ENCODE measurements at regions not wholly inside any gene's neighbourhood (a gene's known extent, or its start where the extent isn't known, plus 50 kb on each side); places are given as distances from the start of the nearest gene placed in this dataset.

DNA sequence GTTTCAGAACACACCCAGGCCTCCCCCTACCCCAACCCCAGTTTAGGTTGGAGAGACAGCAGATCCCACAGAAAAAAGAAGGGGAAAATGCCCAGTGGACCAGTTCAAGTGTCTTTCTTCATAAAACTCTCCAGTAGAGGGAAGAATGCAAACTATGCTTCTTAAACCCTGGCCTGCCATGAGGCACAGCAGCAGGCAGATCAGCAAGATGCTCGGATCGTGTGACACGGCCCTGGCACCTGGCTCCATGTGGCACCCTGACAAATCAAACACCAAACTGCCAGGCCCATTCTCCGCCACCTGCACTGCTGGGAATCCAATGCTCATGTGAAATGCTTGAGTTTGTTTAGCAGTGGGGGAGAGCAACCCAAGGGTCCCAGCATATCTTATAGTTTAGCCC is 166.8 kb downstream of the SOX9 start:
- no peaks in the 10 kb centered on the region for H3K36me3 ChIP-seq (ENCODE audit: low read length)
- H3K27ac ChIP-seq (ENCODE audit: low read depth, low read length): no peak overlapping the region
- no peaks in the 10 kb centered on the region for H3K79me2 ChIP-seq (ENCODE audit: insufficient read depth, low read length)
- no peaks in the 10 kb centered on the region for H3F3A ChIP-seq (ENCODE audit: insufficient read depth)
- no peak overlapping the region for H3K4me3 ChIP-seq (ENCODE audit: insufficient read depth, low read length, poor library complexity, severe bottlenecking)
- H3K27me3 ChIP-seq (ENCODE audit: low read length): no peaks in the 10 kb centered on the region
- no peaks in the 10 kb centered on the region for H4K20me1 ChIP-seq (ENCODE audit: low read depth, low read length)
- TF ChIP-seq EZH2phosphoT487 (conservative IDR thresholded peaks at IDR 0.05; ENCODE audit: low read length): no peak
- TF ChIP-seq, protein P1, sequence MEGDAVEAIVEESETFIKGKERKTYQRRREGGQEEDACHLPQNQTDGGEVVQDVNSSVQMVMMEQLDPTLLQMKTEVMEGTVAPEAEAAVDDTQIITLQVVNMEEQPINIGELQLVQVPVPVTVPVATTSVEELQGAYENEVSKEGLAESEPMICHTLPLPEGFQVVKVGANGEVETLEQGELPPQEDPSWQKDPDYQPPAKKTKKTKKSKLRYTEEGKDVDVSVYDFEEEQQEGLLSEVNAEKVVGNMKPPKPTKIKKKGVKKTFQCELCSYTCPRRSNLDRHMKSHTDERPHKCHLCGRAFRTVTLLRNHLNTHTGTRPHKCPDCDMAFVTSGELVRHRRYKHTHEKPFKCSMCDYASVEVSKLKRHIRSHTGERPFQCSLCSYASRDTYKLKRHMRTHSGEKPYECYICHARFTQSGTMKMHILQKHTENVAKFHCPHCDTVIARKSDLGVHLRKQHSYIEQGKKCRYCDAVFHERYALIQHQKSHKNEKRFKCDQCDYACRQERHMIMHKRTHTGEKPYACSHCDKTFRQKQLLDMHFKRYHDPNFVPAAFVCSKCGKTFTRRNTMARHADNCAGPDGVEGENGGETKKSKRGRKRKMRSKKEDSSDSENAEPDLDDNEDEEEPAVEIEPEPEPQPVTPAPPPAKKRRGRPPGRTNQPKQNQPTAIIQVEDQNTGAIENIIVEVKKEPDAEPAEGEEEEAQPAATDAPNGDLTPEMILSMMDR (IDR thresholded peaks at IDR 0.05; ENCODE audit: insufficient read depth, low read length, poor library complexity, severe bottlenecking): no peak
- no peaks in the 10 kb centered on the region for H3K9me3 ChIP-seq (ENCODE audit: insufficient read depth, low read length)
- no peak overlapping the region for H3K9ac ChIP-seq (ENCODE audit: low read length)
- no peaks in the 10 kb centered on the region for H3K9me2 ChIP-seq (replicated peaks; ENCODE audit: insufficient read depth, low read length)
- no peak overlapping the region for H2AFZ ChIP-seq (ENCODE audit: low read depth, low read length, severe bottlenecking)
- no peak overlapping the region for H3K4me2 ChIP-seq (ENCODE audit: low read depth, low read length, poor library complexity, severe bottlenecking)

DNA sequence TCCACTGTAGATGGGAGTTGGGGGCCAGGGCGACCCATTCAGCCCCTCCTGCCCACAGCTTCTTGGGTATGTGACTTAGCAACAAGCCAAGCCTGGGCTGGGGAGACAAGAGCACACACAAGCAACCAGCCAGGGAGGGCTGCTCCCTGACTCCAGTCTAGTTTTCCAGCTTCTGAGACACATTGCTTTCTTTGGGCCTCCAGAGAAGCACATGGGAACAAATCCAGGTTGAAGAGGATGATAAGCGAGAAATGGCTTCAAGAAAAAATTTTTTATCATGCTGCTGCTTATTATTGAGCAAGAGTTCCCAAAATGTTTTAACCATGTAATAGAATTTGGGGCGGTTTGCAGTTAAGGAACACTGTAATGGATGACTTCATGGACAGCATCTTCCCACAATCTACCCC is 173.7 kb downstream of the SOX9 start:
- Histone ChIP-seq H3K27ac (ENCODE audit: low read depth, low read length) (no peak overlapping the region), H3K79me2 (ENCODE audit: insufficient read depth, low read length) (no peaks in the 10 kb centered on the region), H3F3A (ENCODE audit: insufficient read depth) (no peaks in the 10 kb centered on the region), H3K4me3 (ENCODE audit: insufficient read depth, low read length, poor library complexity, severe bottlenecking) (no peak overlapping the region), H3K36me3 (ENCODE audit: low read length) (no peaks in the 10 kb centered on the region), H3K27me3 (ENCODE audit: low read length) (no peaks in the 10 kb centered on the region), H4K20me1 (ENCODE audit: low read depth, low read length) (no peaks in the 10 kb centered on the region), H3K9me3 (ENCODE audit: insufficient read depth, low read length) (no peaks in the 10 kb centered on the region), H3K9ac (ENCODE audit: low read length) (no peak overlapping the region), H3K9me2 (replicated peaks; ENCODE audit: insufficient read depth, low read length) (no peaks in the 10 kb centered on the region), H3K4me2 (ENCODE audit: low read depth, low read length, poor library complexity, severe bottlenecking) (no peak overlapping the region), H2AFZ (ENCODE audit: low read depth, low read length, severe bottlenecking) (no peak overlapping the region)
- TF ChIP-seq, protein P1 (IDR thresholded peaks at IDR 0.05; ENCODE audit: insufficient read depth, low read length, poor library complexity, severe bottlenecking): no peak
- no peak for TF ChIP-seq EZH2phosphoT487 (conservative IDR thresholded peaks at IDR 0.05; ENCODE audit: low read length)

DNA sequence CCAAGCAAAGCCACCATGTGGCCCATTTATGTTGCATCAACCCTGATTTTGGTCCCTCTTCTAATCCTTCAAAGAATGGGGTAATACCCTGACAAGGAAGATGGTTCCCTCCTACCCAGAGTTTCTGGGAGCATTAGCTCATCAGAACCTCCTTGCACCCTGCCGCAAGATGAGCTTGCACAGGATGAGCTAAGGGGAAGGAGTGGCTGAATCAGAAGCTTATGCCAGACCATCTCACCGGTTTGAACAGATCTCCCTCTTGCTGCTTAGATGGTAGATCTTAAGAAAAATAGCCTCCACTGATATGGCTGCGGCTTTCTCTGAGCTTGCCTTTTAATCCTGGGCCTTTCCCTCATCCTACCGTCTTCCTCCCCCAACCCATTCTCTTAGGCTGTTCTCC is 175.1 kb downstream of the SOX9 start:
- no peaks in the 10 kb centered on the region for H4K20me1 ChIP-seq (ENCODE audit: low read depth, low read length)
- no peaks in the 10 kb centered on the region for H3K27me3 ChIP-seq (ENCODE audit: low read length)
- no peak overlapping the region for H3K9ac ChIP-seq (ENCODE audit: low read length)
- no peaks in the 10 kb centered on the region for H3K36me3 ChIP-seq (ENCODE audit: low read length)
- H3K9me2 ChIP-seq (replicated peaks; ENCODE audit: insufficient read depth, low read length): no peaks in the 10 kb centered on the region
- no peak overlapping the region for H3K4me2 ChIP-seq (ENCODE audit: low read depth, low read length, poor library complexity, severe bottlenecking)
- no peaks in the 10 kb centered on the region for H3K9me3 ChIP-seq (ENCODE audit: insufficient read depth, low read length)
- H2AFZ ChIP-seq (ENCODE audit: low read depth, low read length, severe bottlenecking): no peak overlapping the region
- no peaks in the 10 kb centered on the region for H3F3A ChIP-seq (ENCODE audit: insufficient read depth)
- no peak overlapping the region for H3K4me3 ChIP-seq (ENCODE audit: insufficient read depth, low read length, poor library complexity, severe bottlenecking)
- no peak overlapping the region for H3K27ac ChIP-seq (ENCODE audit: low read depth, low read length)
- H3K79me2 ChIP-seq (ENCODE audit: insufficient read depth, low read length): no peaks in the 10 kb centered on the region
- no peak for TF ChIP-seq EZH2phosphoT487 (conservative IDR thresholded peaks at IDR 0.05; ENCODE audit: low read length)
- TF ChIP-seq, protein P1 (IDR thresholded peaks at IDR 0.05; ENCODE audit: insufficient read depth, low read length, poor library complexity, severe bottlenecking): no peak
